ENCODE measurements at regions not wholly inside any gene's neighbourhood (a gene's known extent, or its start where the extent isn't known, plus 50 kb on each side); places are given as distances from the start of the nearest gene placed in this dataset.

GRCh38 chr1:238005116-238005515 is 114.4 kb upstream of the ZP4 start:
- TF ChIP-seq, protein P1, sequence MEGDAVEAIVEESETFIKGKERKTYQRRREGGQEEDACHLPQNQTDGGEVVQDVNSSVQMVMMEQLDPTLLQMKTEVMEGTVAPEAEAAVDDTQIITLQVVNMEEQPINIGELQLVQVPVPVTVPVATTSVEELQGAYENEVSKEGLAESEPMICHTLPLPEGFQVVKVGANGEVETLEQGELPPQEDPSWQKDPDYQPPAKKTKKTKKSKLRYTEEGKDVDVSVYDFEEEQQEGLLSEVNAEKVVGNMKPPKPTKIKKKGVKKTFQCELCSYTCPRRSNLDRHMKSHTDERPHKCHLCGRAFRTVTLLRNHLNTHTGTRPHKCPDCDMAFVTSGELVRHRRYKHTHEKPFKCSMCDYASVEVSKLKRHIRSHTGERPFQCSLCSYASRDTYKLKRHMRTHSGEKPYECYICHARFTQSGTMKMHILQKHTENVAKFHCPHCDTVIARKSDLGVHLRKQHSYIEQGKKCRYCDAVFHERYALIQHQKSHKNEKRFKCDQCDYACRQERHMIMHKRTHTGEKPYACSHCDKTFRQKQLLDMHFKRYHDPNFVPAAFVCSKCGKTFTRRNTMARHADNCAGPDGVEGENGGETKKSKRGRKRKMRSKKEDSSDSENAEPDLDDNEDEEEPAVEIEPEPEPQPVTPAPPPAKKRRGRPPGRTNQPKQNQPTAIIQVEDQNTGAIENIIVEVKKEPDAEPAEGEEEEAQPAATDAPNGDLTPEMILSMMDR (IDR thresholded peaks at IDR 0.05), result no peak
- no peak for TF ChIP-seq EZH2 (IDR thresholded peaks at IDR 0.05; ENCODE audit: borderline replicate concordance, insufficient read depth, low read depth, low read length, poor library complexity, severe bottlenecking)

Measured in B cell (primary cell).